OCI-LY3 (cell line): ENCODE measurements at regions not wholly inside any gene's neighbourhood (a gene's known extent, or its start where the extent isn't known, plus 50 kb on each side); places are given as distances from the start of the nearest gene placed in this dataset.

Source experiments
- H2AFZ ChIP-seq: fragments of 200-600, 300-600 bp; shearing (Covaris generic); 2 replicates; pipeline ENCODE4 v1.6.0; 2014; ENCODE audit warnings: antibody characterized with exemption, low read depth, low read length
- H3K27ac ChIP-seq: fragments of 200-600, 300-600 bp; sonication (generic); 2 replicates; pipeline ENCODE4 v1.5.1; 2014; ENCODE audit warnings: mild to moderate bottlenecking, low read length, moderate library complexity, mixed read lengths
- H3K27me3 ChIP-seq: fragments of 200-600, 300-600 bp; sonication (generic); 2 replicates; pipeline ENCODE4 v1.6.1; 2014; ENCODE audit warnings: low read depth, low read length, mixed read lengths
- H3K36me3 ChIP-seq: fragments of 200-600, 300-600 bp; sonication (generic); replicated peaks from 2 replicates; pipeline ENCODE3; 2014; ENCODE audit warnings: low read depth, low read length, mixed read lengths
- H3K4me1 ChIP-seq: fragments of 300-600, 200-600 bp; sonication (generic); 2 replicates; pipeline ENCODE4 v1.6.1; 2014; ENCODE audit warnings: low read length, mixed read lengths
- H3K4me2 ChIP-seq: fragments of 200-600, 300-600 bp; sonication (generic); 2 replicates; pipeline ENCODE4 v1.6.1; 2014; ENCODE audit warnings: low read length, mixed read lengths
- H3K4me3 ChIP-seq: fragments of 300-600, 200-600 bp; sonication (generic); 2 replicates; pipeline ENCODE4 v1.5.1; 2014; ENCODE audit warnings: antibody characterized with exemption, mild to moderate bottlenecking, low read length, moderate library complexity
- H3K79me2 ChIP-seq: fragments of 300-600, 200-600 bp; shearing (Covaris generic); 2 replicates; pipeline ENCODE4 v1.6.1; 2014; ENCODE audit warnings: mild to moderate bottlenecking, low read length, mixed read lengths
- H3K9ac ChIP-seq: fragments of 300-600, 200-600 bp; shearing (Covaris generic); 2 replicates; pipeline ENCODE4 v1.6.0; 2014; ENCODE audit warnings: mild to moderate bottlenecking, low read length, moderate library complexity
- H3K9me3 ChIP-seq: fragments of 200-600, 300-600 bp; shearing (Covaris generic); 2 replicates; pipeline ENCODE4 v1.6.1; 2014; ENCODE audit warnings: low read length, mixed read lengths; ENCODE audit not compliant: insufficient read depth
- H4K20me1 ChIP-seq: fragments of 200-600, 300-600 bp; sonication (generic); 2 replicates; pipeline ENCODE4 v1.6.1; 2016; ENCODE audit warnings: low read length, mixed read lengths; ENCODE audit not compliant: insufficient read depth
- EZH2phosphoT487 ChIP-seq: fragments of 200-600 bp; shearing (Covaris generic); IDR thresholded peaks from 2 replicates; pipeline ENCODE4 v1.6.1; 2018; ENCODE audit warnings: antibody characterized with exemption, mixed run types, low read depth
- TF ChIP-seq, protein P1 (sequence below): fragments of 200-600, 300-600 bp; sonication (generic); IDR thresholded peaks from 2 replicates; pipeline ENCODE4 v1.5.1; 2014; ENCODE audit warnings: antibody characterized with exemption, low read length, low read depth

DNA sequence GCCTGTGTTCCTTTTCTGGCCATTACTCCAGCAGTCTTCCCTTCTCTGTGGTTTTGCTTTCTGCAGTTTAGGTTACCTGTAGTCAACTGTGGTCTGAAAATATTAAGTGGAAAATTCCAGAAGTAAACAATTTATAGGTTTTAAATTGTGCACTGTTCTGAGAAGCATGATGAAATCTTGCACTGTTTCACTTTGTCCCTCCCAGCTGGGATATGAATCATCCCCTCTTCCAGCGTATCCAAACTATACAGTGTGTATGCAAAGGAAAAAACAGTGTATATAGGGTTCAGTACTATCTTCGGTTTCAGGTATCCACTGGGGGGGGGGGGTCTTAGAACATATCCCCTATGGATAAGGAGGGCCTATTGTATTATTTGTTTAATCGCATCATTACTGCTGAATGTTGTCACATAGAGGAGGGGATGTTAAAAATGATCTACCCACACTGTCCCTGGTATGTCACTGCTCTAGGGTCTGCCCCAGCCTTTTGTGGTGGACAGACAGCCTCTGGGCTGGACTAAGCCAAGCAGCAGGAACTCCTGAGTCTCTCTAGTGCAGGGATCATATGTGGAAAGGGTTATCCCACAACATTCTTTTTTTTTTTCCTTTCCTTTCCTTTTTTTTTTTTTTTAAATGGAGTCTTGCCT is 109.1 kb upstream of the MAX start:
- H3K9me3 ChIP-seq = peaks cover 5% of the 10 kb centered on the region; the same call in 1 of the 2 replicates
- no peak overlapping the region for H3K4me3 ChIP-seq
- no peaks in the 10 kb centered on the region for H3K79me2 ChIP-seq
- no peak overlapping the region for H3K4me2 ChIP-seq
- H3K27ac ChIP-seq = no peak overlapping the region
- H2AFZ ChIP-seq = no peak overlapping the region
- H4K20me1 ChIP-seq = peaks cover 13% of the 10 kb centered on the region; the same call in 1 of the 2 replicates
- TF ChIP-seq, protein P1, sequence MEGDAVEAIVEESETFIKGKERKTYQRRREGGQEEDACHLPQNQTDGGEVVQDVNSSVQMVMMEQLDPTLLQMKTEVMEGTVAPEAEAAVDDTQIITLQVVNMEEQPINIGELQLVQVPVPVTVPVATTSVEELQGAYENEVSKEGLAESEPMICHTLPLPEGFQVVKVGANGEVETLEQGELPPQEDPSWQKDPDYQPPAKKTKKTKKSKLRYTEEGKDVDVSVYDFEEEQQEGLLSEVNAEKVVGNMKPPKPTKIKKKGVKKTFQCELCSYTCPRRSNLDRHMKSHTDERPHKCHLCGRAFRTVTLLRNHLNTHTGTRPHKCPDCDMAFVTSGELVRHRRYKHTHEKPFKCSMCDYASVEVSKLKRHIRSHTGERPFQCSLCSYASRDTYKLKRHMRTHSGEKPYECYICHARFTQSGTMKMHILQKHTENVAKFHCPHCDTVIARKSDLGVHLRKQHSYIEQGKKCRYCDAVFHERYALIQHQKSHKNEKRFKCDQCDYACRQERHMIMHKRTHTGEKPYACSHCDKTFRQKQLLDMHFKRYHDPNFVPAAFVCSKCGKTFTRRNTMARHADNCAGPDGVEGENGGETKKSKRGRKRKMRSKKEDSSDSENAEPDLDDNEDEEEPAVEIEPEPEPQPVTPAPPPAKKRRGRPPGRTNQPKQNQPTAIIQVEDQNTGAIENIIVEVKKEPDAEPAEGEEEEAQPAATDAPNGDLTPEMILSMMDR = no peak
- no peak for TF ChIP-seq EZH2phosphoT487
- no peaks in the 10 kb centered on the region for H3K36me3 ChIP-seq
- H3K4me1 ChIP-seq = peaks cover 46% of the 10 kb centered on the region
- H3K27me3 ChIP-seq = peaks cover 71% of the 10 kb centered on the region
- H3K9ac ChIP-seq = no peak overlapping the region

DNA sequence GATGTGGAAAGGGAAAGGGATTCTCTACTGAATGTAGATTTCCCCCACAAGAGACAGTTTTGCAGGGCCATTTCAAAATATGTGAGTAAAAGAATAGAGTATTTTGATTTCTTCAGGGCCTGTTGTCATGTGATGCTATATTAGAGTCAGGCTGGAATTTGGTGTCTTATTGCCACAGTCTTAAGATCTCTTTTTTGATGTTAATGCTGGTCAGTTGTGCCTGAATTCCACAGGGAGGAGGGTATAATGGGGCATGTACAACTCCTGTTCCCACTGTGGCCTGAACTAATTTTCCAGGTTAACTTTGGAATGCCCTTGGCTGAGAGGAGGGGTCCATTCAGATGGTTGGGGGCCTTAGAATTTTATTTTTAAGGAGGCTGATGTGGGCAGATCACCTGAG is 111.0 kb upstream of the MAX start:
- TF ChIP-seq EZH2phosphoT487 = no peak
- TF ChIP-seq, protein P1 = no peak
- Histone ChIP-seq H2AFZ (no peak overlapping the region), H3K27ac (no peak overlapping the region), H3K36me3 (no peaks in the 10 kb centered on the region), H3K9ac (no peak overlapping the region), H3K4me1 (peaks cover 28% of the 10 kb centered on the region), H3K9me3 (no peaks in the 10 kb centered on the region), H3K4me2 (no peak overlapping the region), H3K4me3 (no peak overlapping the region), H4K20me1 (0 out of 2 replicates have a peak, but pooled peaks cover 7% of the 10 kb centered on the region), H3K27me3 (peaks cover 79% of the 10 kb centered on the region), H3K79me2 (no peaks in the 10 kb centered on the region)

DNA sequence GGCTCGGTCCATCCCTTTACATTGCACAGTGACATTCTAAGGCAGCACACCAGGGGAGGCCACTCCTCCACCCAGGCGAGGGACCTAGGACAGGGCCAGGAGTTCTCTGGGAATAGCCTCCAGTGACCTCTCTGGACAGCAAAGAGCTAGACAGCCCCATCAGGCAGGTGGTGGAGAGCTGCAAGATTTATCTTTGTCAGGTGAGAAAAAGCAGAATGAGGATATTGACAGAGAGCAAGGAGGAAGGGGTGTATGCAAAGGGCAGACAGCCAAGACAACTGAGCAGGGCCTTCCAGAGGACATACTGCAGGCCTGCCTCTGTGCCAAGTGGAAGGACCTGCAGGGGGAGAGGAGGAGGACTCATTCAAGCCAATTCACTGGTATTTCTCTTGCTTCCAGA is 112.4 kb upstream of the MAX start:
- Histone ChIP-seq H3K36me3 (no peaks in the 10 kb centered on the region), H4K20me1 (0 out of 2 replicates have a peak, but pooled peaks cover 7% of the 10 kb centered on the region), H3K79me2 (no peaks in the 10 kb centered on the region), H3K4me2 (no peak overlapping the region), H2AFZ (no peak overlapping the region), H3K27me3 (peaks cover 73% of the 10 kb centered on the region), H3K9ac (no peak overlapping the region), H3K4me1 (peaks cover 17% of the 10 kb centered on the region), H3K9me3 (no peaks in the 10 kb centered on the region), H3K27ac (no peak overlapping the region), H3K4me3 (no peak overlapping the region)
- TF ChIP-seq, protein P1 = no peak
- no peak for TF ChIP-seq EZH2phosphoT487

DNA sequence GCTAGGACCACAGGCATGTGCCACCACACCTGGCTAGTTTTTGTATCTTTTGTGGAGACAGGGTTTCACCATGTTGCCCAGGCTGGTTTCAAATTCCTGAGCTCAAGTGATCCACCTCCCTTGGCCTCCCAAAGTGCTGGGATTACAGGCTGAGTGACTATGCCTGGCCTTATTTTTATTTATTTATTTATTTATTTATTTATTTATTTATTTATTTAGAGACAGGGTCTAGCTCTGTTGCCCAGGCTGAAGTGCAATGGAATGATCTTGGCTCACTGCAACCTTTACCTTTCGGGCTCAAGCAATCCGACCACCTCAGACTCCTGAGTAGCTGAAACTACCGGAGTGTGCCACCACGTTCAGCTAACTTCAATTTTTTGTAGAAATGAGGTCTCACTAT is 117.0 kb upstream of the MAX start:
- H3K27ac ChIP-seq = no peak overlapping the region
- no peaks in the 10 kb centered on the region for H3K9me3 ChIP-seq
- H2AFZ ChIP-seq = no peak overlapping the region
- TF ChIP-seq EZH2phosphoT487 = no peak
- H3K4me2 ChIP-seq = no peak overlapping the region
- no peak overlapping the region for H3K4me3 ChIP-seq
- peaks cover 66% of the 10 kb centered on the region for H3K27me3 ChIP-seq
- H3K79me2 ChIP-seq = no peaks in the 10 kb centered on the region
- H4K20me1 ChIP-seq = no peaks in the 10 kb centered on the region
- H3K36me3 ChIP-seq = no peaks in the 10 kb centered on the region
- peaks cover 3% of the 10 kb centered on the region; the same call in 1 of the 2 replicates for H3K4me1 ChIP-seq
- H3K9ac ChIP-seq = no peak overlapping the region
